HK-2 (cell line): ENCODE measurements at regions not wholly inside any gene's neighbourhood (a gene's known extent, or its start where the extent isn't known, plus 50 kb on each side); places are given as distances from the start of the nearest gene placed in this dataset.

ENCODE experiments used
- DNase-seq: peaks from one replicate; pipeline ENCODE4 v3.0.0-alpha.2; 2018; ENCODE audit not compliant: unreplicated experiment

DNA sequence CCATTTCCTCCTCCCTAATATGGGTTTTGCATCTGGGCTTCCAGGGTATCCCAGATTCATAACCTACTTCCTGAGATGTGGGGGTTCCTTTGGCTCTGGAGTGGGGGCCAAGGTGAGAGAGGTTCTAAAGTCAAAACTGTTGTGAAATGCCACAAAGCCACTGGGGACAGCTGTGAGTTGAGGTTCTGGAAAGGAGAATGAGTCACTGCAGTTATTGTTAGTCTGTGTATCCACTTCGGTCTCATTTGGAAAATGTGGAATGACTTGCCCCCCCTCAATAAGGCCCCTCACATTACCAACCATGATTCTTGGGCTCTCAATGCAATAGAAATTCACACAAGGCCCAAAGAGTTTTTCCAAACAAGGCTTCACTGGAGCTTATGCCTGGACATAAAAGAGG lies 51.1 kb upstream of the LGALSL start:
- no peak for DNase-seq

DNA sequence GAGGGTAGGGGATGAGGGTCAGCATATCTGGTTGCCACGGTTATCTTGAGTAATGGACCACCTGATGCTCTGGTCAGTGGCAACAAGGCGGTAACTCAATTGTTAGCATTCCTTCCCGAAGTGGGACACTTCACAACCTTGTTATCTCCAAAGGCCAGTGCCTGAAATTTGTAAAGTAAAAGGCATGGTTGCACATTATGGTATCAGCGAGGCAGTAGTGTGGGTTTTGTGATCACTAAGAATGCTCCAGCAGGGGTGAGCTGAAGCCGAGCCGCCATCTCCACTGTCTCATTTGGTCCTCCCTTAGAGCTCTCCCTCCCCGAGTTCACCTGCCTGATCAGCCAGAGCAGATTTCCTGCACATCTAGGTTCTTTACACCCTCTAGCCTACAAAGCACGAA lies 50.5 kb upstream of the LGALSL start:
- DNase-seq = no peak

DNA sequence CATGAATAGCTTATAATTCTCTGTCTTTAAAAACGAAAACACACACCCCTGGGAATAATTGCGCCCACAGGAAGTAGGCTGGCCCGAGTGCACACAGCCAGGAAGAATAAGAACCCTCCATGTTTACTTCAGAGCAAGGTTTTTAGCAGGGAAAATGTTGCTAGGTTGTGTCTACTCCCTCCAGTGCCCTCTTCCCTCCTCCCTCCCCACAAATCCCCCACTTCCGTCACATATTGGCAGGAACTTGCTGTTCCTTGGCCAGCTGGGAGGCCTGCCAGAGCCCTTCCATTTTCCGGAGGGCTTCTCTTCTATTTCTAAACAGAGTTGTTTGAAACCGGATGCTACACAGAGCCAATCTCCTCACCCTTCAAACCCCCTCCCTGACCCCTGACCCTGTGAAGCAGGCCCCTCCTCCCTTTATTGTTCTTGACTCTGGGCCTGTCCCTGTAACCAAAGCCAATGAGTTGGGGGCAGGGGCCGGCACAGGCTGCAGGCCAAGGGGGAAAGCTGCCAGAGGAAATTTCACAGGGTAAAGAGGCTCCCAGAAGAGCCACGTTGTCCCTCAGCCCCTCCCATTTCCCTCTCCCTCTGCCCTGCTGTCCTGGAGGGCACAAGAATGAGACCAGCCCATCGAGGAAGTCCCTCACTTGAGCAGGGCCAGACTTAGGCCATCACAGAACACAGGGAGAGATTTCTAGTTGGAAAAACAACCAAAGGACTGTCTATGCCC lies 49.8 kb upstream of the LGALSL start:
- no peak for DNase-seq
